Heart left ventricle (tissue), 13 donors: ENCODE measurements at regions not wholly inside any gene's neighbourhood (a gene's known extent, or its start where the extent isn't known, plus 50 kb on each side); places are given as distances from the start of the nearest gene placed in this dataset.

ENCODE experiments used
- POLR2A ChIP-seq, 2 donors: fragments of 450-650 bp; IDR thresholded peaks; one replicate each; pipeline ENCODE4 v1.6.1; 2017; ENCODE audit warnings: antibody characterized with exemption in 2 of 2, mild to moderate bottlenecking in 2 of 2, moderate library complexity in 2 of 2
- TF ChIP-seq, protein P1 (sequence below), 12 donors: fragments of 200-600 bp; sonication (generic) in 4 of 12; IDR thresholded peaks; one replicate each; pipeline versions ENCODE4 v1.5.0 to v1.8.0; 2018 to 2022; ENCODE audit warnings: antibody characterized with exemption in 12 of 12, mild to moderate bottlenecking in 5 of 12
- donor health status: ischemic (EF 13 %, LVEDD 7.1; RV severe dilation, severe dysfunction).
- donor health status: DM: no; HTN: yes; CAD: no.
- donor health status: DM: no; HTN: no; CAD: no.
- donor health status: ischemic (EF 25% LVEDD 6.9; RV normal size, moderate dysfunction).
- donor health status: ischemic (EF 25% LVEDD 5.7; RV mildly dilated, moderate dysfunction).
- donor health status: ischemic (EF 35%, LVEDD 5.7; RV mildly dilated, moderate dysfunction).
- donor health status: nonischemic (EF 11% LVEDD 7.7; RV severe dilation, severe dysfunction).
- donor health status: DM: yes; HTN: yes; CAD: no.
- donor health status: PGD.
- donor health status: ischemic (EF 29% LVEDD 5.4; RV normal size, mild dysfunction).
- donor health status: nonischemic (EF 23%, LVEDD 6.1; RV moderate dilation, normal function).

DNA sequence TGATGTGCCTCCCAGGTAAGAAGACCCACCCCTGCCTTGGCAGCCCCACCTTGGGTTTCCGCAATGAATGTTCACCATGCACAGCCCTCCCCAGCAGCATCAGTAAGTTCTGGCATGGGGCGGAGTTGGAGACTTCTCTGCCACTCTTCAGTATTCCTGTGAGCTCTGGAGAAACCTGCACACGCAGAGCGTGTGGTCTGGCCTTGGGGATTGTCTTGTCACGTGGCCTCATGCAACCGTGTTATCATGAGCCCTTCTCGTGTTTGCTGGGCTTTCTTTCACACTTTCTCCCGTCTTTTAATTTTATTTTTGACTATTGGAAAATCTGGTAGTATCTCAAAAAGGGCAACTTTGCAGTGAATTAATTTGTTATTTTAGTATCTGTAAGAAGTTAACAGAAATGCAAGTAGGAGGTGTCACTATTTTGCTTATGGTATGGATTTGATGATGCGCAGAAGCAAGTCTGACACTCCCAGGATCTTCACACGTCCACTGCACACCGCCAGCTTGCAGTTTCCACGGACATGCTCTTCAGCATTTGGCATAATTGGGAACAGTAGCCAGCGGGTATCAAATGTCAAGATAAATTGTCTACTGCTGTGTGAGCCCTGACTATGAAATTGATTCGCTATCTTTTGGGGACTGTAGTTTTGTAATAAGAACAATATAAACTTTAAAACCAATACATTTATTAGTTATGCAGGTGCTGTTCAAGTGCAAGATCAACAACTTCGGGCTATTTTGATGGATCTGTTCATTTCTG lies 463.5 kb downstream of the QKI start:
- TF ChIP-seq, protein P1, sequence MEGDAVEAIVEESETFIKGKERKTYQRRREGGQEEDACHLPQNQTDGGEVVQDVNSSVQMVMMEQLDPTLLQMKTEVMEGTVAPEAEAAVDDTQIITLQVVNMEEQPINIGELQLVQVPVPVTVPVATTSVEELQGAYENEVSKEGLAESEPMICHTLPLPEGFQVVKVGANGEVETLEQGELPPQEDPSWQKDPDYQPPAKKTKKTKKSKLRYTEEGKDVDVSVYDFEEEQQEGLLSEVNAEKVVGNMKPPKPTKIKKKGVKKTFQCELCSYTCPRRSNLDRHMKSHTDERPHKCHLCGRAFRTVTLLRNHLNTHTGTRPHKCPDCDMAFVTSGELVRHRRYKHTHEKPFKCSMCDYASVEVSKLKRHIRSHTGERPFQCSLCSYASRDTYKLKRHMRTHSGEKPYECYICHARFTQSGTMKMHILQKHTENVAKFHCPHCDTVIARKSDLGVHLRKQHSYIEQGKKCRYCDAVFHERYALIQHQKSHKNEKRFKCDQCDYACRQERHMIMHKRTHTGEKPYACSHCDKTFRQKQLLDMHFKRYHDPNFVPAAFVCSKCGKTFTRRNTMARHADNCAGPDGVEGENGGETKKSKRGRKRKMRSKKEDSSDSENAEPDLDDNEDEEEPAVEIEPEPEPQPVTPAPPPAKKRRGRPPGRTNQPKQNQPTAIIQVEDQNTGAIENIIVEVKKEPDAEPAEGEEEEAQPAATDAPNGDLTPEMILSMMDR (IDR thresholded peaks at IDR 0.05) = no peak
- no peak for TF ChIP-seq POLR2A (IDR thresholded peaks at IDR 0.05)
